T-cell (primary cell): ENCODE measurements at regions not wholly inside any gene's neighbourhood (a gene's known extent, or its start where the extent isn't known, plus 50 kb on each side); places are given as distances from the start of the nearest gene placed in this dataset.

Source experiments
- ATAC-seq, 4 experiments: fragments of 200-7000 bp in 3 of 4; fragments of 150-1000 bp in 1 of 4; cut with Tn5 transposase; replicated peaks in 1 of 4; 1 replicate in 3 of 4; 2 replicates in 1 of 4; pipeline ENCODE4 v1.10.0; 2021; ENCODE audit warnings: moderate library complexity in 3 of 4, mild to moderate bottlenecking in 2 of 4, moderate number of reproducible peaks in 1 of 4
- CTCF ChIA-PET, 2 donors: fragments of 300-600 bp; sonication (Branson Sonifier 250); formaldehyde crosslinking; loops; one replicate each; lab custom pipeline; 2022; ENCODE audit warnings: antibody characterized with exemption in 2 of 2; lab: Charles Lee
- POLR2A ChIA-PET, 2 donors: fragments of 300-600 bp; sonication (Branson Sonifier 250); formaldehyde crosslinking; loops; one replicate each; lab custom pipeline; 2022; ENCODE audit warnings: antibody characterized with exemption in 2 of 2; lab: Charles Lee
- DNase-seq, 35 experiments: peaks; one replicate each; pipeline versions ENCODE4 v3.0.0 to v3.0.0-alpha.2; 2013 to 2023
- H3K27ac ChIP-seq: one replicate; pipeline ENCODE4 v1.5.1; 2013; ENCODE audit warnings: low read length
- H3K27me3 ChIP-seq, 2 experiments: replicated peaks in 1 of 2; 1 replicate in 1 of 2; 2 replicates in 1 of 2; pipeline versions ENCODE4 v1.6.1 to v1.7.0; 2013; ENCODE audit warnings: low read length in 1 of 2, mixed read lengths in 1 of 2; ENCODE audit not compliant: control insufficient read depth in 2 of 2, insufficient read depth in 2 of 2; ENCODE audit errors: extremely low read depth in 1 of 2
- H3K36me3 ChIP-seq, 2 donors: 1 replicate in 1 of 2; 2 replicates in 1 of 2; pipeline versions ENCODE4 v1.6.1 to v1.7.0; 2013; ENCODE audit warnings: low read length in 1 of 2; ENCODE audit not compliant: control insufficient read depth in 2 of 2, insufficient read depth in 1 of 2; ENCODE audit errors: extremely low read depth in 1 of 2
- H3K4me1 ChIP-seq, 2 experiments: 1 replicate in 1 of 2; 2 replicates in 1 of 2; pipeline versions ENCODE4 v1.6.1 to v1.7.0; 2013; ENCODE audit warnings: low read length in 2 of 2, mixed read lengths in 1 of 2; ENCODE audit not compliant: insufficient read depth in 2 of 2, control insufficient read depth in 1 of 2; ENCODE audit errors: extremely low read depth in 1 of 2
- H3K4me3 ChIP-seq, 2 donors: 1 replicate in 1 of 2; 2 replicates in 1 of 2; pipeline versions ENCODE4 v1.5.1 to v1.7.0; 2013; ENCODE audit warnings: mild to moderate bottlenecking in 2 of 2, low read length in 1 of 2, moderate library complexity in 1 of 2; ENCODE audit not compliant: control insufficient read depth in 1 of 2; ENCODE audit errors: extremely low read depth in 1 of 2
- H3K9me3 ChIP-seq: 2 replicates; pipeline ENCODE4 v1.7.0; 2013
- H3K27ac Mint-ChIP-seq, 2 donors: one replicate each; pipeline ENCODE4 v1.8.0; 2020 to 2021; ENCODE audit warnings: mild to moderate bottlenecking in 2 of 2, mixed read lengths in 2 of 2
- H3K27me3 Mint-ChIP-seq, 2 donors: one replicate each; pipeline ENCODE4 v1.8.0; 2021 to 2022; ENCODE audit warnings: mixed read lengths in 2 of 2
- H3K36me3 Mint-ChIP-seq: one replicate; pipeline ENCODE4 v1.8.0; 2021; ENCODE audit warnings: mixed read lengths
- H3K4me1 Mint-ChIP-seq, 3 donors: one replicate each; pipeline ENCODE4 v1.8.0; 2020 to 2022; ENCODE audit warnings: mixed read lengths in 3 of 3, mild to moderate bottlenecking in 1 of 3
- H3K4me3 Mint-ChIP-seq, 3 donors: one replicate each; pipeline ENCODE4 v1.8.0; 2020 to 2022; ENCODE audit warnings: mild to moderate bottlenecking in 3 of 3, mixed read lengths in 3 of 3, moderate library complexity in 3 of 3
- H3K9me3 Mint-ChIP-seq, 3 donors: one replicate each; pipeline ENCODE4 v1.8.0; 2020 to 2022; ENCODE audit warnings: mixed read lengths in 3 of 3
- WGBS: methylation state at CpG from one replicate; pipeline ENCODE4 v1.1.5; 2013; ENCODE audit warnings: missing lambda C conversion rate; ENCODE audit not compliant: insufficient coverage; 5-methylcytosine and 5-hydroxymethylcytosine counted together

DNA sequence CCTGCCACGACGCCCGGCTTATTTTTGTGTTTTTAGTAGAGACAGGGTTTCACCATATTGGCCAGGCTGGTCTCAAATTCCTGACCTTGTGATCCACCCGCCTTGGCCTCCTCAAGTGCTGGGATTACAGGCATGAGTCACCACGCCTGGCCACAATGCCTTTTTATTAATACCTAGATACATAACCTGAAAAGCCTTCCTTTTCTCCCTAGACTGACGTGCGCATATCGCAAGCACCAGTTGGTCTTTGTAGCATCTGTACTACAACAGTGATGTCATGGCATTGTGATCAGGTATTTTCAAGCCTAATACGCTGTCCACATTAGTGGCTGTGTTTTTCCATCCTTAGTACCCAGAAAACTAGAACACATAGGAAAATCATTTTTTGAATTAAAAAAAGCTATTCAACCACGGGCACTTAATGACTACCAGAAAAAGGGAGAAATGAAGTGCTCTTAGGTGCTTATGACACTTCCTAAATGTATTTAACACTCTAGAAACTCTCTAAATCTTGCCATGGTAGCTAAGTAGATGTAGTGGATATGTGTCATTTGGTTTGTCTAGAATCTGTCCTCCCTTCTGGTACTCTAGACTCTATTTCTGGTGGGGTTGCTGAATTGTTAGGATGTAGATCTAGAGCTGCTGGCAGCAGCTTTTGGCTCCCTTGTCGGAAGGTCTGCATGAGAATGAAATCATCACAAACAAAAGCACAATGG lies 707.8 kb downstream of the STIM2 start:
- no peak overlapping the region for H3K4me3 ChIP-seq
- 72% methylated on average over 3 of the region's 11 CpGs for WGBS
- peaks cover 4 to 7% (median 5%) of the 10 kb centered on the region in 3 donors for H3K9me3 Mint-ChIP-seq
- no peak overlapping the region for H3K27ac Mint-ChIP-seq
- no peaks in the 10 kb centered on the region for H3K27me3 Mint-ChIP-seq
- no peak overlapping the region for H3K4me3 Mint-ChIP-seq
- no peak for ATAC-seq
- H3K27me3 ChIP-seq, result no peaks in the 10 kb centered on the region
- ChIA-PET CTCF (no interaction called here), POLR2A (interaction anchor here in 1 of 2 donors (0.6 kb wide), 1 partner anchor 42 kb away, joined by 3 read pairs; no protein-coding TSS in a partner anchor)
- H3K36me3 ChIP-seq, result no peaks in the 10 kb centered on the region
- no peak overlapping the region for H3K27ac ChIP-seq
- H3K36me3 Mint-ChIP-seq, result no peaks in the 10 kb centered on the region
- H3K9me3 ChIP-seq, result no peaks in the 10 kb centered on the region
- H3K4me1 Mint-ChIP-seq, result no peaks in the 10 kb centered on the region
- H3K4me1 ChIP-seq, result no peaks in the 10 kb centered on the region
- no peak for DNase-seq

GRCh38 chr4:27568952-27569319 lies 708.3 kb downstream of the STIM2 start:
- Histone ChIP-seq H3K9me3 (no peaks in the 10 kb centered on the region), H3K4me3 (no peak overlapping the region), H3K4me1 (no peaks in the 10 kb centered on the region), H3K27ac (no peak overlapping the region), H3K36me3 (no peaks in the 10 kb centered on the region), H3K27me3 (no peaks in the 10 kb centered on the region)
- no peak for ATAC-seq
- peaks cover 4 to 11% (median 5%) of the 10 kb centered on the region in 3 donors for H3K9me3 Mint-ChIP-seq
- H3K4me1 Mint-ChIP-seq, result no peaks in the 10 kb centered on the region
- H3K27me3 Mint-ChIP-seq, result no peaks in the 10 kb centered on the region
- POLR2A ChIA-PET, result interaction anchor here in 1 of 2 donors (0.6 kb wide), 1 partner anchor 42 kb away, joined by 3 read pairs; no protein-coding TSS in a partner anchor
- no peak for DNase-seq
- CTCF ChIA-PET, result no interaction called here
- no CpG with 5 or more reads among the region's 2 CpGs for WGBS
- H3K36me3 Mint-ChIP-seq, result no peaks in the 10 kb centered on the region
- H3K4me3 Mint-ChIP-seq, result no peak overlapping the region
- no peak overlapping the region for H3K27ac Mint-ChIP-seq

- WGBS, result 71% methylated on average over 1 of the region's 5 CpGs
- H3K27me3 ChIP-seq, result no peaks in the 10 kb centered on the region
- H3K36me3 ChIP-seq, result no peaks in the 10 kb centered on the region
- POLR2A ChIA-PET, result no interaction called here
- peaks cover 11 to 16% (median 12%) of the 10 kb centered on the region in 3 donors for H3K9me3 Mint-ChIP-seq
- H3K4me1 ChIP-seq, result no peaks in the 10 kb centered on the region
- H3K27ac ChIP-seq, result no peak overlapping the region
- no peak overlapping the region for H3K4me3 Mint-ChIP-seq
- DNase-seq, result no peak
- no peak overlapping the region for H3K27ac Mint-ChIP-seq
- H3K36me3 Mint-ChIP-seq, result no peaks in the 10 kb centered on the region
- no peaks in the 10 kb centered on the region for H3K4me1 Mint-ChIP-seq
- no peak for ATAC-seq
- H3K9me3 ChIP-seq, result no peaks in the 10 kb centered on the region
- no peak overlapping the region for H3K4me3 ChIP-seq
- no peaks in the 10 kb centered on the region for H3K27me3 Mint-ChIP-seq
- CTCF ChIA-PET, result interaction anchor here in 1 of 2 donors (0.8 kb wide), 1 partner anchor 15 kb away, joined by 3 read pairs; no protein-coding TSS in a partner anchor
Observed at GRCh38 chr4:27574743-27575142, 714.1 kb downstream of the STIM2 start.

DNA sequence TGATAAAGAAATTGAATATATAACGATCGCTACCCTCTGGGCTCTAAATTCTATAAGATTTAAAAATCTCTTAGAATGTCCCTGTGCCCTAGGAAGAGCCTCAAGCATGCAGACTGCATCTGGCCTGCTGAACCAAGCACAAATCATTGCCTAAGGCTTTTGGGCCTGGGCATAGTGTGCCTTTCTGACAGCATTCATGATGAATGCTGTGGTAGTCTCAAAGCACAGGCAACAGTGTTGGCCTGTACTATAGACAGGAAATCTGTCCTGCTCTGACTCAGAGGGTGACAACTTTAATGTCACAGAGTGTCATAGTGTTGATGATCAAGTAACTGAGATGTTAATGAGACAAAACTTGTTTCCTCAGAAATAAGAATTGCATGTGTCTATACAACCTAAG lies 717.3 kb downstream of the STIM2 start:
- Histone ChIP-seq H3K27me3 (no peaks in the 10 kb centered on the region), H3K36me3 (no peaks in the 10 kb centered on the region), H3K4me3 (no peak overlapping the region), H3K9me3 (no peaks in the 10 kb centered on the region), H3K4me1 (no peaks in the 10 kb centered on the region), H3K27ac (no peak overlapping the region)
- no peak overlapping the region for H3K4me3 Mint-ChIP-seq
- H3K36me3 Mint-ChIP-seq, result no peaks in the 10 kb centered on the region
- no peaks in the 10 kb centered on the region for H3K4me1 Mint-ChIP-seq
- no peak overlapping the region for H3K27ac Mint-ChIP-seq
- WGBS, result 90% methylated on average over 2 of the region's 2 CpGs
- no peak for ATAC-seq
- no peak for DNase-seq
- H3K9me3 Mint-ChIP-seq, result peaks cover 6 to 12% (median 12%) of the 10 kb centered on the region in 3 donors
- POLR2A ChIA-PET, result no interaction called here
- CTCF ChIA-PET, result no interaction called here
- no peaks in the 10 kb centered on the region for H3K27me3 Mint-ChIP-seq

DNA sequence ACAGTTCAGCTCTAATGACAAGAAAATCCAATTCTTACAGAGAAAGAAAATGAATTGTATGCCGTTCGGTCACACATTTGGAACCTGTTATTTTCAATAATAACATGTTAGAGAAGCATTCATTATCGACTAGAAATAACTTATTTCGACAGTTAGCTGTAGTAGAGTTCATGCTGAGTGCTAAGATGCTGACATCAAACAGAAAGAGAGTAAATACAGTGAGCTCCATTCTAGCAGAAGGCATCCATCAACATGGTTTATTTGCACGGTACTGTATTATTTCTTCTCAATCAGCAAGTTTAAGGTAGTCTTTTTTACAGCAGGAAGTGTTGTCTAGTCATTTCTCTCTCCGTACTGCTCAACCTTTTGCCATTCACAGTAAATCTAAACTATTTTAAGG lies 732.1 kb downstream of the STIM2 start:
- Mint-ChIP-seq H3K9me3 (peaks cover 0 to 9% (median 4%) of the 10 kb centered on the region in 3 donors), H3K4me1 (no peaks in the 10 kb centered on the region), H3K36me3 (no peaks in the 10 kb centered on the region), H3K4me3 (no peak overlapping the region), H3K27me3 (no peaks in the 10 kb centered on the region), H3K27ac (no peak overlapping the region)
- Histone ChIP-seq H3K27me3 (no peaks in the 10 kb centered on the region), H3K36me3 (no peaks in the 10 kb centered on the region), H3K4me3 (no peak overlapping the region), H3K4me1 (no peaks in the 10 kb centered on the region), H3K9me3 (no peaks in the 10 kb centered on the region), H3K27ac (no peak overlapping the region)
- DNase-seq, result no peak
- ChIA-PET POLR2A (no interaction called here), CTCF (no interaction called here)
- no CpG with 5 or more reads among the region's 6 CpGs for WGBS
- no peak for ATAC-seq

- Mint-ChIP-seq H3K27me3 (no peaks in the 10 kb centered on the region), H3K4me1 (no peaks in the 10 kb centered on the region), H3K9me3 (peaks cover 0 to 9% (median 0%) of the 10 kb centered on the region in 3 donors), H3K4me3 (no peak overlapping the region), H3K27ac (no peak overlapping the region), H3K36me3 (no peaks in the 10 kb centered on the region)
- DNase-seq (no peak), ATAC-seq (no peak)
- CTCF ChIA-PET, result no interaction called here
- Histone ChIP-seq H3K27me3 (no peaks in the 10 kb centered on the region), H3K4me1 (no peaks in the 10 kb centered on the region), H3K36me3 (no peaks in the 10 kb centered on the region), H3K9me3 (no peaks in the 10 kb centered on the region), H3K27ac (no peak overlapping the region), H3K4me3 (no peak overlapping the region)
- POLR2A ChIA-PET, result no interaction called here
- 93% methylated on average over 3 of the region's 5 CpGs for WGBS
Observed at GRCh38 chr4:27594922-27595321, 734.3 kb downstream of the STIM2 start.
